Colonic mucosa (tissue), 4 donors: ENCODE measurements at regions not wholly inside any gene's neighbourhood (a gene's known extent, or its start where the extent isn't known, plus 50 kb on each side); places are given as distances from the start of the nearest gene placed in this dataset.

Source experiments
- DNase-seq: peaks from one replicate; pipeline ENCODE4 v3.0.0-alpha.2; 2020
- H3K27ac ChIP-seq: fragments of 200-600 bp; one replicate; pipeline ENCODE4 v1.8.0; 2021
- H3K27me3 ChIP-seq: fragments of 200-600 bp; one replicate; pipeline ENCODE4 v1.8.0; 2021
- H3K36me3 ChIP-seq: fragments of 200-600 bp; one replicate; pipeline ENCODE4 v1.8.0; 2021
- H3K4me1 ChIP-seq: fragments of 200-600 bp; one replicate; pipeline ENCODE4 v1.8.0; 2021; ENCODE audit warnings: mild to moderate bottlenecking
- H3K4me3 ChIP-seq: fragments of 200-600 bp; one replicate; pipeline ENCODE4 v1.8.0; 2021
- H3K9ac ChIP-seq, 2 donors: one replicate each; pipeline ENCODE4 v1.7.0; 2013; ENCODE audit warnings: control low read depth in 2 of 2, low read depth in 2 of 2, low read length in 2 of 2
- H3K9me3 ChIP-seq: fragments of 200-600 bp; one replicate; pipeline ENCODE4 v1.8.0; 2021
- intact Hi-C: fragments of 100-400 bp; cut with DNase I; formaldehyde crosslinking; loops from one replicate; pipeline ENCODE4 v1.14.1; 2022
- TF ChIP-seq, protein P1 (sequence below): fragments of 200-600 bp; IDR thresholded peaks from one replicate; pipeline ENCODE4 v1.8.0; 2022; ENCODE audit warnings: antibody characterized with exemption, mild to moderate bottlenecking
- donor health status: healthy.
- donor health status: DM: no; HTN: no; CAD: no.
- donor health status: DM: no; HTN: no; CAD: no.

DNA sequence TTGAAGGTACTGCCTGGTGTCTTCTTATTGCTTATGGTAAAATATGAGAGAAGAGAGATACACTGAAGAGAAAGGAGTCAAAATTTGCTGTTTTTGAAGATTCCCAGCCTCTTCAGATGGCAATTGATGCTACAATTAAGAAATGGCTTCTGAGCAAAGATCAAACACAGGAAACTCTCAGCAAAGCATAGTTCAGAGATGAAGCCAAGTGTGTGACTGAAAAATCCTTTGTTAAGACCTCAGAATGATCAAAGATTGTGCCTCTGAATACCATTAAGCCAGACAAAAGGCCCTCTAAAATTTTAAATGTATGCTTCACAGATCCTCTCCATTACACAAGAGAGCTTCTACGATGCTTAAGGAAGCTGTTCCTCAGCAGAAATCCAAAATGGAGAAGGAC lies 216.3 kb downstream of the UXS1 start:
- H3K36me3 ChIP-seq = no peaks in the 10 kb centered on the region
- no peak overlapping the region for H3K27ac ChIP-seq
- H3K4me1 ChIP-seq = no peaks in the 10 kb centered on the region
- H3K9me3 ChIP-seq = no peaks in the 10 kb centered on the region
- no peak overlapping the region for H3K4me3 ChIP-seq
- no peaks in the 10 kb centered on the region for H3K27me3 ChIP-seq
- no peak overlapping the region for H3K9ac ChIP-seq
- no peak for DNase-seq
- TF ChIP-seq, protein P1, sequence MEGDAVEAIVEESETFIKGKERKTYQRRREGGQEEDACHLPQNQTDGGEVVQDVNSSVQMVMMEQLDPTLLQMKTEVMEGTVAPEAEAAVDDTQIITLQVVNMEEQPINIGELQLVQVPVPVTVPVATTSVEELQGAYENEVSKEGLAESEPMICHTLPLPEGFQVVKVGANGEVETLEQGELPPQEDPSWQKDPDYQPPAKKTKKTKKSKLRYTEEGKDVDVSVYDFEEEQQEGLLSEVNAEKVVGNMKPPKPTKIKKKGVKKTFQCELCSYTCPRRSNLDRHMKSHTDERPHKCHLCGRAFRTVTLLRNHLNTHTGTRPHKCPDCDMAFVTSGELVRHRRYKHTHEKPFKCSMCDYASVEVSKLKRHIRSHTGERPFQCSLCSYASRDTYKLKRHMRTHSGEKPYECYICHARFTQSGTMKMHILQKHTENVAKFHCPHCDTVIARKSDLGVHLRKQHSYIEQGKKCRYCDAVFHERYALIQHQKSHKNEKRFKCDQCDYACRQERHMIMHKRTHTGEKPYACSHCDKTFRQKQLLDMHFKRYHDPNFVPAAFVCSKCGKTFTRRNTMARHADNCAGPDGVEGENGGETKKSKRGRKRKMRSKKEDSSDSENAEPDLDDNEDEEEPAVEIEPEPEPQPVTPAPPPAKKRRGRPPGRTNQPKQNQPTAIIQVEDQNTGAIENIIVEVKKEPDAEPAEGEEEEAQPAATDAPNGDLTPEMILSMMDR = no peak
- intact Hi-C loops = no loop called here

DNA sequence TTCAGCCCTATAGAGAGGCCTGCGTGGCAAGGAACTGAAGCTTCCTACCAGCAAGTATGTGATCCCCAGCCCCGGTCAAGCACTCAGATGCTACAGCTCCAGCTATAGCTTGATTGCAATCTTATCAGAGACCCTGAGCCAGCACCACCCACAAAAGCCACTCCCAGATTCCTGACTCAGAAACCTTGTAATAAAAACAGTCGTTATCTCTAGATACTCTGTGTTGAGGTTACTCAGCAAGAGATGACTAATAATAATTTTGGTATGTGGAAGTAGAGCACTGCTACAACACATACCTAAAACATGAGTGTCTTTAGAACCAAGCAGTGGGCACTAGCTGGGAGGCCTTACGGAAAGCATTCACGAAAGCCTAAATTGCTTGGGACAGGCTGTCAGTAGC lies 216.9 kb downstream of the UXS1 start:
- DNase-seq = no peak
- no peak overlapping the region for H3K4me3 ChIP-seq
- intact Hi-C loops = no loop called here
- H3K36me3 ChIP-seq = no peaks in the 10 kb centered on the region
- no peaks in the 10 kb centered on the region for H3K9me3 ChIP-seq
- H3K9ac ChIP-seq = no peak overlapping the region
- no peaks in the 10 kb centered on the region for H3K4me1 ChIP-seq
- TF ChIP-seq, protein P1 = no peak
- no peaks in the 10 kb centered on the region for H3K27me3 ChIP-seq
- no peak overlapping the region for H3K27ac ChIP-seq

GRCh38 chr2:105974812-105975211 lies 219.3 kb downstream of the UXS1 start:
- Histone ChIP-seq H3K27me3 (no peaks in the 10 kb centered on the region), H3K9ac (no peak overlapping the region), H3K36me3 (no peaks in the 10 kb centered on the region), H3K27ac (no peak overlapping the region), H3K4me3 (no peak overlapping the region), H3K9me3 (no peaks in the 10 kb centered on the region), H3K4me1 (no peaks in the 10 kb centered on the region)
- TF ChIP-seq, protein P1 = no peak
- no peak for DNase-seq
- intact Hi-C loops = no loop called here

DNA sequence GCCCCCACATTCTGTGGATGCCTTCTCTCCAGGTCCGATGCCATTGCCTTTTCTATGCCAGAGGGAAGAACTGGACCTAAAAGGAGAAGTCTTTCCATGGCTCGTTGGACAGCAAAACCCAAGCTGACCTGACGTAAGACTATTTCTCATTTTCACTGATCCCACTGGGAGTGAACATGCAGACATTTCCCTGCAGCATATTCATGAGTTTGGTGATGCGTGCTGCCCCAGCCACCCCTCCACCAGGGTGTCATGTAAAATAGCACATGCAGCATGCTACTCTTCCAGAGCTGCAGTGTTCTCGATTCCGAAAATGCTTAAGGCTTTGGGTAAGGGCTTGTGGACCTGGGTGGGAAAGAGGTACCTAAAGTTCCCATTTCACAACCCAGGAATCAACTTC lies 221.2 kb downstream of the UXS1 start:
- H3K27me3 ChIP-seq = no peaks in the 10 kb centered on the region
- DNase-seq = no peak
- TF ChIP-seq, protein P1 = no peak
- no peaks in the 10 kb centered on the region for H3K9me3 ChIP-seq
- H3K27ac ChIP-seq = no peak overlapping the region
- no peaks in the 10 kb centered on the region for H3K4me1 ChIP-seq
- H3K36me3 ChIP-seq = no peaks in the 10 kb centered on the region
- no peak overlapping the region for H3K9ac ChIP-seq
- H3K4me3 ChIP-seq = no peak overlapping the region
- intact Hi-C loops = no loop called here

DNA sequence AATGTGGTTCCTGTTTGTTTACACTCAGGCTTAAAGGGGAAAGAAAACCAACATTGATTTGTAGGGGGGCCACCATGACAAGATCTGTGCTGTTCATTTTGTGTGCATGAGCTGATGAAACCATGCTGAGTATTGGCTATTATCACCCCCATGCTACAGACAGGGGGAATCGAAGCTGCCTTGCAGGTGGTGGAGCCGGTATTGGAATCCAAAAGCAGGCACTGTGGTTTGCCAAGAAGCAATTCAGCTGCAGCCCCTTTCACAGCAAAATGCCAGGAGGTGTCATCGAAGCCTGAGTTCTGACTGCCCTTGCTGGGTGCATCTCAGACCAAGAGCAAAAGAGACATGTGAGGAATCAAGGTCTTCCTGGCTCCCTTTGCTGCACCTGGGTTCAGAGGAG lies 221.9 kb downstream of the UXS1 start:
- Histone ChIP-seq H3K36me3 (no peaks in the 10 kb centered on the region), H3K9ac (no peak overlapping the region), H3K27ac (no peak overlapping the region), H3K4me3 (no peak overlapping the region), H3K4me1 (no peaks in the 10 kb centered on the region), H3K9me3 (no peaks in the 10 kb centered on the region), H3K27me3 (no peaks in the 10 kb centered on the region)
- no peak for DNase-seq
- intact Hi-C loops = no loop called here
- TF ChIP-seq, protein P1 = no peak

- Histone ChIP-seq H3K27me3 (no peaks in the 10 kb centered on the region), H3K4me3 (no peak overlapping the region), H3K36me3 (no peaks in the 10 kb centered on the region), H3K4me1 (no peaks in the 10 kb centered on the region), H3K27ac (no peak overlapping the region), H3K9me3 (no peaks in the 10 kb centered on the region), H3K9ac (no peak overlapping the region)
- TF ChIP-seq, protein P1 = no peak
- DNase-seq = no peak
- intact Hi-C loops = no loop called here
Measured at GRCh38 chr2:105969552-105969951, 224.5 kb downstream of the UXS1 start.
